ENCODE measurements at regions not wholly inside any gene's neighbourhood (a gene's known extent, or its start where the extent isn't known, plus 50 kb on each side); places are given as distances from the start of the nearest gene placed in this dataset.

DNA sequence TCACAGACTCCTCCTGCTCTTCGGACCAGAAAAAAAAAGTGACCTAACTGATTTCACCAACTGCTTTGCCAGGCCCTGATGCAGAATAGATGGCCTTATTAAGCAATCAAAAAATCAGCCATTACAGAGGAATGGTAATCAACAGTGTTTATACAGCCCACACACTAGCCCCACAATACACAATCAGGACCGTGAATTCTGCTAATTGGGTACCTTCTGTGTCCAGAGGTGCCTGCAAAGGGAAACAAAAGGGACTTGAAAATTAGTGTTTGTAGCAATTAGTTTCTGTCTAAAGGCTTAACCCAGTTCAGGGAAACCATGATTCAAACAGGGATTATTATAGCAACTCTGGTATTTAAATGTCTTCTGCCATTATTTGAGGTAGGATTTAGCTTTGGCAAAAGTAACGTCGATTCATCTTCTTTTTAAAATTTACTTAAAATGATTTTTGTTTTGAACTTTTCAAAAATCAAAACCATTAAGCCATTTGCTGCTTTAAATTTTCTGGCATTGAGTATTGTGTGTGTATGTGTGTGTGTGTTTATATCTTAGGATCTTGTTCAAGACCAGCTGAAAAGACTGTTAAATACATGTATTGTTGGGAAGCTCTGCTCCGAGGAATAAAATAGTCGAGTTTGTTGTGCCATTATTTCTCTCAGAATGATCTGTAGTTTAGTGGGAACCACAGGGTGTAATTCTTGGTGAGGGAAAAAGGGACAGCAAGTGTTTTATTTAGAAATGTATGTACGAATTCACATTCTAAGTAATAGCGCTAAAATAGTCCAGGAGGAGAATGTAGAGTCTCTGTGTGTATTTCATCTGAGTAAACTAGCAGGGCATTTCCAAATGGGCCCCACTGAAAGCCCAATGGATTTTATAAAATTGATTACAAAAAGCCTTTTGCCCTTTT is 156.1 kb downstream of the PTCSC3 start:
- FAIRE-seq (no peak), DNase-seq (ENCODE audit: insufficient read length, low spot score) (no peak)
- no peak for TF ChIP-seq POLR2A (IDR thresholded peaks at IDR 0.05; ENCODE audit: low read depth, low read length)

DNA sequence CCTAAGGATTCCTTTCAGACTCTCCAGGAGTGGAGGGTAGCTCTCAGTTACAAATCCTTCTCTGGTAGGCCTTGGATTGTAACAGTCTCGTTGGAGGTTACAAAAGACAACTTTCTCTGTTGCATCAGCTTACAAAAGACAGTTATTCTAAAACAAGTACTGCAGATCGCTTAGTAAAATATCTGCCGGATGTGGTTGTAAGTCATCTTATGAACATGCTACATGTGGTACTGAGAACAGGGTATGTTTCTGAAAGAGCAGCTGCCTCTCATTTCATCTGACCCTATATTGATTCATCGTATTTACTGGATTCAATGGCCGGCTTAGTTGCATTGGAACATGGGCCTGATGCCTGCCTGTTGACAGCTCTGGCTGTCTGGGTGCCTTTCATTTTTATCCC is 157.4 kb downstream of the PTCSC3 start:
- no peak for DNase-seq (ENCODE audit: insufficient read length, low spot score)
- TF ChIP-seq POLR2A (IDR thresholded peaks at IDR 0.05; ENCODE audit: low read depth, low read length), result no peak
- no peak for FAIRE-seq

- TF ChIP-seq POLR2A (IDR thresholded peaks at IDR 0.05; ENCODE audit: low read depth, low read length), result no peak
- FAIRE-seq, result no peak
- no peak for DNase-seq (ENCODE audit: insufficient read length, low spot score)
These were observed 162.3 kb downstream of the PTCSC3 start for GRCh38 chr14:36014236-36014635.

GRCh38 chr14:36013483-36013882 is 163.0 kb downstream of the PTCSC3 start:
- DNase-seq (ENCODE audit: insufficient read length, low spot score) (no peak), FAIRE-seq (no peak)
- TF ChIP-seq POLR2A (IDR thresholded peaks at IDR 0.05; ENCODE audit: low read depth, low read length), result no peak

DNA sequence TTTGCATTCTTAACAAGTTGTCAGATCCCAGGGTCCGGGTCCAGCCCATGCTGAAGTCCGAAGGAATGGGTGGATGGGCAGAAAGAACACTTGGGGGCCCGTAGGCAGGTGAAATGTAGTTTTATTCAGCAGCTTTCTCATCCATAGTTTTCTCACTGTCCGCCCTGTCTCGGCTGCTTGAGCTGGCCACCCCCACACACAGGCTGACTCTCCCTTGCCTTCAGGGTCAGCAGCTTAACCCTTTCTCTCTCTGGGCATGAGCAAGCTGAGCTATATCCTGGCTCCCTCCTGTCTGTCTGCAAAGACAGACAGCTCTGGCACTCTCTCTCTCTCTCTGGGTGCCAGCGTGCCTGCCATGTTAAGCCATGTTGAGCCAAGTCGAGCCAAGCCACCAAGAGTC is 163.9 kb downstream of the PTCSC3 start:
- no peak for FAIRE-seq
- TF ChIP-seq POLR2A (IDR thresholded peaks at IDR 0.05; ENCODE audit: low read depth, low read length), result no peak
- DNase-seq (ENCODE audit: insufficient read length, low spot score), result no peak

- DNase-seq (ENCODE audit: insufficient read length, low spot score) (no peak), FAIRE-seq (no peak)
- no peak for TF ChIP-seq POLR2A (IDR thresholded peaks at IDR 0.05; ENCODE audit: low read depth, low read length)
These were observed 166.9 kb downstream of the PTCSC3 start for GRCh38 chr14:36009643-36010042.

DNA sequence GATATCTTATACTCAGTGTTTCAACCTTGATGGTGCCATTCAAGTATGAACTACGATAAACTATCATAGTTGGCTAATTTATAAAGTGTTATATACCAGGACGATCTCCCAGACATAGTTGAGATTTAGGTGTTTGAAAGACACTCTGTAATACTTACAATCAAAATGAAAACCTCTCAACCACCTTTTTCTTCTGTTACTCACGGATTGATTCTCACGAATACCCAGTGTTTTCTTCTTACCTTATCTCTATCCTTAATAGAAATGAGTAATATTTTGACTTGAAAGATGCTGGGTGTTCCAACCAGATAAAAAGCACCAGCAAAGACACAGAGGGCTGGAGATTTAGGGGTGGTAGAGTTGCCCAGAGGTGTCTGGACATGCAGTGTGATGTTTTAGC is 169.9 kb downstream of the PTCSC3 start:
- DNase-seq (ENCODE audit: insufficient read length, low spot score) (no peak), FAIRE-seq (no peak)
- no peak for TF ChIP-seq POLR2A (IDR thresholded peaks at IDR 0.05; ENCODE audit: low read depth, low read length)

GRCh38 chr14:36005670-36006069 is 170.9 kb downstream of the PTCSC3 start:
- no peak for DNase-seq (ENCODE audit: insufficient read length, low spot score)
- no peak for FAIRE-seq
- no peak for TF ChIP-seq POLR2A (IDR thresholded peaks at IDR 0.05; ENCODE audit: low read depth, low read length)

DNA sequence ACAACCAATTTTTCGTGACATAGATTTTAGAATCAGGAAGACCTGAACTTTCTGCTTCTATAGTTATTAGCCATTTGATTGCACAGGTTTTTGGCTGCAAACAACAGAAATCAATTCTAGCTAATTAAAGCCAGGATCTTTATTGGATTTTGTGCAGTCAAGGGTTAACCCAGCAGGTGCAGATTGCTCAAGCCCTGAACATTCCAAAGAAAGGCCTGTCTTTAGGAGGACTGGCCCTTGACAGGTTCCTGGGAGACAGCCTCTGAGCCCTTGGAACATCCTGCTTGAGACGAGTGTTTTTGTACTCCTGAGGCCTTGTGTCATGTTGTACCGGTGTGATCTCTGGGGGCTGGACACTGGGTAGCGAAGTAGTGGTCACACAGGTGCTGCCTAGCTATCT is 174.6 kb downstream of the PTCSC3 start:
- TF ChIP-seq POLR2A (IDR thresholded peaks at IDR 0.05; ENCODE audit: low read depth, low read length), result no peak
- FAIRE-seq (no peak), DNase-seq (ENCODE audit: insufficient read length, low spot score) (no peak)

- DNase-seq (ENCODE audit: insufficient read length, low spot score), result no peak
- no peak for FAIRE-seq
- no peak for TF ChIP-seq POLR2A (IDR thresholded peaks at IDR 0.05; ENCODE audit: low read depth, low read length)
These were observed 173.2 kb downstream of the BRMS1L start for GRCh38 chr14:35999294-35999693.

GRCh38 chr14:35998303-35998702 is 172.2 kb downstream of the BRMS1L start:
- DNase-seq (ENCODE audit: insufficient read length, low spot score), result no peak
- TF ChIP-seq POLR2A (IDR thresholded peaks at IDR 0.05; ENCODE audit: low read depth, low read length), result no peak

DNA sequence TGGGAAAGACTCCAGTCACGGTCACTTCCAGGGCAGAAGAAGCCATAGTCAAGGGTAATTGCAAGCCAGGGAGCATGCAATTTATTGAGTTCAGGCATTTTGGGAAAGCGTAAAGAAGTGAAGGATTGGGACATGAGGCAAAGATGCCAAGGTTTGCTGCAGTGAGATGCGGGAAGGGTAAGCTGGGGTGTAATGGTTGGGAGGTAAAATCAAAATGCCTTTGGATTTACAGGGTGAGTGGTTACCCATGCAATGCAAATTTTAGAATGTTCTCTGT is 167.5 kb downstream of the BRMS1L start:
- DNase-seq (ENCODE audit: insufficient read length, low spot score) (no peak), FAIRE-seq (no peak)
- TF ChIP-seq POLR2A (IDR thresholded peaks at IDR 0.05; ENCODE audit: low read depth, low read length), result no peak

More at GRCh38 chr14:35998303-35998702, 172.2 kb downstream of the BRMS1L start:
- FAIRE-seq, result no peak

DNA sequence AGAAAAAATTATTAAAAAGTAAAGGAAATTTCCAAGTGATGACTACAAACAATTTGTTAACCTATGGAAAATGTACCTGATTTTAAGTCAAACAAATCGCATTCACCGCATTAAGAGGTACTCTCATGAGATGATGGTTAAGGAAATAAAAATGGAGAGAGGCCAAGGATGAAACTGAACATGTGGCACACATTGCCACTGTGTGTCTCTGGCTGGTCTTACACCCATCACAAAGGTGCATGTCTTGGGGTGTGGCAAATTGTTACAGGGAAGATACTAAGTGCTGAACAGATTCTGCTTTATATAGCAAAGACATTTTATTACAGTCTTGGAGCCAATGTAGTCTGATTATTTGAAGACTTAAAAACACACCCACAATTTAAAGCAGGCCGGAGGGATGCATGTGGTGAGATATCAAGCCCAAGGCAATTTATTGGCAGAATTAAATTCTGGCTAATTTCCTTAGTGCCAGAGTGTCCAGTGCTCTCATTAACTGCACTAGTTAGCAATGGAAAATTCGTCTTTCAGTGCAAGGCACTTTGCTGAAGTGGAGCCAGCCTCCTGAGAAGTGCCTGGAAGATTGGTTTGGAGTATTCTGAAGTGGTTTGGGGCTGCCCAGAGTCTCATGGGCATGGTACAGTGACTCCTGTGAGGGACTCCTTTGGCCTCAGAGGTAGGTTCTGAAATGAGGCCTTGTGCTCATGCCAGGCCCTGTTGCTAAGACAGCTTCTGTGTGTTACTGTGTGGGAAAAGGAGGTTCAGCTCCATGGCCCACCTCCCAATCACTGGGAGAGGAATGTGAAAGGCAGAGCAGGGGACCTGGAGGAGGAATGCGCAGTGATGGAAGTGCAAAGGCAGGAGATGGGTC is 166.9 kb downstream of the BRMS1L start:
- FAIRE-seq (no peak), DNase-seq (ENCODE audit: insufficient read length, low spot score) (no peak)
- no peak for TF ChIP-seq POLR2A (IDR thresholded peaks at IDR 0.05; ENCODE audit: low read depth, low read length)

GRCh38 chr14:35991356-35991755 is 165.2 kb downstream of the BRMS1L start:
- DNase-seq (ENCODE audit: insufficient read length, low spot score), result no peak
- no peak for TF ChIP-seq POLR2A (IDR thresholded peaks at IDR 0.05; ENCODE audit: low read depth, low read length)
- FAIRE-seq, result no peak

GRCh38 chr14:35989736-35990135 is 163.6 kb downstream of the BRMS1L start:
- no peak for TF ChIP-seq POLR2A (IDR thresholded peaks at IDR 0.05; ENCODE audit: low read depth, low read length)
- DNase-seq (ENCODE audit: insufficient read length, low spot score) (no peak), FAIRE-seq (no peak)
